ENCODE measurements at regions not wholly inside any gene's neighbourhood (a gene's known extent, or its start where the extent isn't known, plus 50 kb on each side); places are given as distances from the start of the nearest gene placed in this dataset.

- Mint-ChIP-seq H3K36me3 (ENCODE audit: low read depth) (no peaks in the 10 kb centered on the region), H3K27me3 (ENCODE audit: insufficient read depth) (no peaks in the 10 kb centered on the region), H3K27ac (no peak overlapping the region), H3K4me3 (no peak overlapping the region), H3K4me1 (no peaks in the 10 kb centered on the region), H3K9me3 (no peaks in the 10 kb centered on the region)
- TF ChIP-seq CTCF (conservative IDR thresholded peaks at IDR 0.05): no peak
- WGBS, 2 experiments (ENCODE audit: insufficient coverage in 1 of 2, insufficient read length in 1 of 2): 89 to 92% methylated on average over 1 of the region's 1 CpG
- Histone ChIP-seq H3K9me3 (ENCODE audit: control insufficient read depth, low read length) (no peaks in the 10 kb centered on the region), H3K27me3 (ENCODE audit: control insufficient read depth, insufficient read depth, low read length, poor library complexity, severe bottlenecking) (no peaks in the 10 kb centered on the region), H3K27ac (ENCODE audit: low read depth, low read length) (no peak overlapping the region), H3K9ac (ENCODE audit: extremely low read depth, low read length, poor library complexity, severe bottlenecking) (no peak overlapping the region), H3K4me1 (ENCODE audit: control insufficient read depth, insufficient read depth, low read length) (no peaks in the 10 kb centered on the region), H3K36me3 (ENCODE audit: control insufficient read depth, insufficient read depth, low read length) (no peaks in the 10 kb centered on the region), H3K4me3 (ENCODE audit: low read length) (no peak overlapping the region)
- DNase-seq: no peak
These were observed 561.7 kb upstream of the POM121L12 start for GRCh38 chr7:52473756-52474155.

DNA sequence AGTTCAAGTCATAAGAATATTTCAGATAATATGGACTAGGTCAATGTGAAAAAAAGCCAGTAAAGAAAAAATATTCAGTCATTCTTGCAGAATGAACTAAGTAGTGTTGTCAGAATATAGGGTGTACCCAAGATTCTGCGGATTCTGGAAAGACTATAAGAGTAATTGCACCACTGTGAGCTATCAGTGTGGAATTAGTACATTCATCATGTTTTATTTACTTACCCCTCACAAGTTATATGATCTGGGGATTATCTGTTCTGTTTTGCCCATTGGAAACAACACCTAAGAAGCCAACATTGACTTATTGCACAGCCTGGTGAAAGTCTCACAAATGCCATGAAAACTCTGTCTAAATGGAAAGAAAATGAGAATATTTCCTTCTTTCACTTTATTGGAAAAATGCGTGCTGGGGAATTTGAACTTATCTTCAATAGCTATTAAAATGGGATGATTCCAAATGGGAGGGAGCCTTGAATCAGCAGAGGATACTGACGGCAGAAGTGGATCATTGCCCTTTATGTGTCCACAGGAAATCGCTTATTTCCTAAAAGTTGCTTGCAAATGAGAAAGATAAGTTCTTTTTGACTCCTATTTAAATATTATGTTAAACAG lies 563.3 kb upstream of the POM121L12 start:
- TF ChIP-seq CTCF (conservative IDR thresholded peaks at IDR 0.05): no peak
- Mint-ChIP-seq H3K9me3 (no peaks in the 10 kb centered on the region), H3K27ac (no peak overlapping the region), H3K36me3 (ENCODE audit: low read depth) (no peaks in the 10 kb centered on the region), H3K27me3 (ENCODE audit: insufficient read depth) (no peaks in the 10 kb centered on the region), H3K4me3 (no peak overlapping the region), H3K4me1 (no peaks in the 10 kb centered on the region)
- Histone ChIP-seq H3K4me1 (ENCODE audit: control insufficient read depth, insufficient read depth, low read length) (no peaks in the 10 kb centered on the region), H3K4me3 (ENCODE audit: low read length) (no peak overlapping the region), H3K27me3 (ENCODE audit: control insufficient read depth, insufficient read depth, low read length, poor library complexity, severe bottlenecking) (no peaks in the 10 kb centered on the region), H3K27ac (ENCODE audit: low read depth, low read length) (no peak overlapping the region), H3K36me3 (ENCODE audit: control insufficient read depth, insufficient read depth, low read length) (no peaks in the 10 kb centered on the region), H3K9ac (ENCODE audit: extremely low read depth, low read length, poor library complexity, severe bottlenecking) (no peak overlapping the region), H3K9me3 (ENCODE audit: control insufficient read depth, low read length) (no peaks in the 10 kb centered on the region)
- no peak for DNase-seq
- 93% methylated on average over 3 to 4 of the region's 4 CpGs for WGBS, 2 experiments (ENCODE audit: insufficient coverage in 1 of 2, insufficient read length in 1 of 2)

DNA sequence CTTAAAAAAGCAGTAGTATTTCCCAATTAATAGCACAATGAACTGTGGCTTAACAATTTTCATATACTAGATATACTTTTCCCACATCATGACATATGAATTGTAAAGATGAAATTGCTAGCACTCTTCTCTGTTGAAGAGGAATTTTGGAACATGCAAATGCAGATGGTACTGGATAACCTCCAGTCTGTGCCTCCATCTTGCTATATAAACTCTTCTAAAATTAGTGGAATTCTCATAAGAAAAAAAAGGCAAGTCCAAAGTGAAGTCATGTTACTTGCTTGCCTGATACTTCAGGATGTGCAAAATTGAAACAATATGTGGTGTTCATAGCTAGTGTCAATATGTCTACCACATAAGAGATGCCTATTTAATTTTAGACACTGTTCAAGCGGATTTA lies 570.2 kb upstream of the POM121L12 start:
- Histone ChIP-seq H3K9me3 (ENCODE audit: control insufficient read depth, low read length) (no peaks in the 10 kb centered on the region), H3K4me3 (ENCODE audit: low read length) (no peak overlapping the region), H3K27me3 (ENCODE audit: control insufficient read depth, insufficient read depth, low read length, poor library complexity, severe bottlenecking) (no peaks in the 10 kb centered on the region), H3K9ac (ENCODE audit: extremely low read depth, low read length, poor library complexity, severe bottlenecking) (no peak overlapping the region), H3K4me1 (ENCODE audit: control insufficient read depth, insufficient read depth, low read length) (no peaks in the 10 kb centered on the region), H3K27ac (ENCODE audit: low read depth, low read length) (no peak overlapping the region), H3K36me3 (ENCODE audit: control insufficient read depth, insufficient read depth, low read length) (no peaks in the 10 kb centered on the region)
- 80 to 90% methylated on average over 1 of the region's 1 CpG for WGBS, 2 experiments (ENCODE audit: insufficient coverage in 1 of 2, insufficient read length in 1 of 2)
- TF ChIP-seq CTCF (conservative IDR thresholded peaks at IDR 0.05): no peak
- no peak for DNase-seq
- H3K9me3 Mint-ChIP-seq: no peaks in the 10 kb centered on the region
- no peaks in the 10 kb centered on the region for H3K4me1 Mint-ChIP-seq
- H3K27me3 Mint-ChIP-seq (ENCODE audit: insufficient read depth): no peaks in the 10 kb centered on the region
- H3K4me3 Mint-ChIP-seq: no peak overlapping the region
- H3K27ac Mint-ChIP-seq: no peak overlapping the region
- no peaks in the 10 kb centered on the region for H3K36me3 Mint-ChIP-seq (ENCODE audit: low read depth)
